Peyer's patch (tissue), 4 donors: ENCODE measurements at regions not wholly inside any gene's neighbourhood (a gene's known extent, or its start where the extent isn't known, plus 50 kb on each side); places are given as distances from the start of the nearest gene placed in this dataset.

Source experiments
- DNase-seq, 3 donors: peaks; one replicate each; pipeline ENCODE4 v3.0.0-alpha.2; 2017 to 2019
- H3K27ac ChIP-seq, 4 donors: fragments of 200-600 bp; sonication (generic); one replicate each; pipeline ENCODE4 v1.5.1; 2016 to 2019
- H3K27me3 ChIP-seq, 2 donors: fragments of 200-600 bp; sonication (generic); one replicate each; pipeline ENCODE4 v1.5.1; 2019
- H3K36me3 ChIP-seq, 3 donors: fragments of 200-600 bp; sonication (generic); one replicate each; pipeline ENCODE4 v1.5.1; 2016 to 2019
- H3K4me1 ChIP-seq, 4 donors: fragments of 200-600 bp; sonication (generic); one replicate each; pipeline ENCODE4 v1.5.1; 2016 to 2019
- H3K4me3 ChIP-seq, 4 donors: fragments of 200-600 bp; sonication (generic); 1 replicate in 3 of 4; 2 replicates in 1 of 4; pipeline ENCODE4 v1.5.1; 2016 to 2019; ENCODE audit warnings: mild to moderate bottlenecking in 1 of 4
- H3K9me3 ChIP-seq, 4 donors: fragments of 200-600 bp; sonication (generic); one replicate each; pipeline ENCODE4 v1.5.1; 2016 to 2019; ENCODE audit warnings: mild to moderate bottlenecking in 1 of 4
- POLR2A ChIP-seq, 2 donors: fragments of 450-650 bp; IDR thresholded peaks; one replicate each; pipeline ENCODE4 v1.5.1; 2017; ENCODE audit warnings: antibody characterized with exemption in 2 of 2, mild to moderate bottlenecking in 2 of 2, moderate library complexity in 2 of 2
- TF ChIP-seq, protein P1 (sequence below), 6 experiments: fragments of 450-650 bp in 4 of 6; fragments of 200-600 bp in 2 of 6; sonication (generic) in 1 of 6; IDR thresholded peaks; one replicate each; pipeline ENCODE4 v1.5.1; 2017 to 2019; ENCODE audit warnings: antibody characterized with exemption in 6 of 6, mild to moderate bottlenecking in 3 of 6, moderate library complexity in 1 of 6

DNA sequence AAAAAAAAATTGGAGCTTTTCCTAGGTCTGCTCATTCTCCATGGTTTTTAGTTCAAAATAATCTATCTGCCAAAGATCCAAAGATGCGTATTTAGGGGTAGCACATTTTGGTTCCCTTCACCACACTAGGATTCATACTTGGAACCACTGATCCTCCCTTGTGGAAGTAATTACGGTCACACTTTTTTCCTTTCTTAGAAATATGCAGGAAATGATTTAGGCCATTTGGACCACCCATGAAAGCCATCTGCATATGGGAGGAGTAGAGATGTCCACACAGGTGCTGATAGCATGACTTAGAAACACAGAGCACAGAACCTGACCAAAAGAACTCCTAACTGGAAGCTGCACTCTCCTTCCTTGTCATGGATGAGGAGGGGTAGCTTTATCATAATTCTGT lies 105.9 kb upstream of the RAI14 start:
- no peaks in the 10 kb centered on the region for H3K9me3 ChIP-seq
- no peak overlapping the region for H3K4me3 ChIP-seq
- no peak overlapping the region for H3K27ac ChIP-seq
- no peaks in the 10 kb centered on the region for H3K36me3 ChIP-seq
- no peak for DNase-seq
- peaks cover 0 to 3% (median under 1%) of the 10 kb centered on the region in 4 donors for H3K4me1 ChIP-seq
- TF ChIP-seq POLR2A (IDR thresholded peaks at IDR 0.05): no peak
- TF ChIP-seq, protein P1, sequence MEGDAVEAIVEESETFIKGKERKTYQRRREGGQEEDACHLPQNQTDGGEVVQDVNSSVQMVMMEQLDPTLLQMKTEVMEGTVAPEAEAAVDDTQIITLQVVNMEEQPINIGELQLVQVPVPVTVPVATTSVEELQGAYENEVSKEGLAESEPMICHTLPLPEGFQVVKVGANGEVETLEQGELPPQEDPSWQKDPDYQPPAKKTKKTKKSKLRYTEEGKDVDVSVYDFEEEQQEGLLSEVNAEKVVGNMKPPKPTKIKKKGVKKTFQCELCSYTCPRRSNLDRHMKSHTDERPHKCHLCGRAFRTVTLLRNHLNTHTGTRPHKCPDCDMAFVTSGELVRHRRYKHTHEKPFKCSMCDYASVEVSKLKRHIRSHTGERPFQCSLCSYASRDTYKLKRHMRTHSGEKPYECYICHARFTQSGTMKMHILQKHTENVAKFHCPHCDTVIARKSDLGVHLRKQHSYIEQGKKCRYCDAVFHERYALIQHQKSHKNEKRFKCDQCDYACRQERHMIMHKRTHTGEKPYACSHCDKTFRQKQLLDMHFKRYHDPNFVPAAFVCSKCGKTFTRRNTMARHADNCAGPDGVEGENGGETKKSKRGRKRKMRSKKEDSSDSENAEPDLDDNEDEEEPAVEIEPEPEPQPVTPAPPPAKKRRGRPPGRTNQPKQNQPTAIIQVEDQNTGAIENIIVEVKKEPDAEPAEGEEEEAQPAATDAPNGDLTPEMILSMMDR (IDR thresholded peaks at IDR 0.05): no peak
- no peaks in the 10 kb centered on the region for H3K27me3 ChIP-seq

DNA sequence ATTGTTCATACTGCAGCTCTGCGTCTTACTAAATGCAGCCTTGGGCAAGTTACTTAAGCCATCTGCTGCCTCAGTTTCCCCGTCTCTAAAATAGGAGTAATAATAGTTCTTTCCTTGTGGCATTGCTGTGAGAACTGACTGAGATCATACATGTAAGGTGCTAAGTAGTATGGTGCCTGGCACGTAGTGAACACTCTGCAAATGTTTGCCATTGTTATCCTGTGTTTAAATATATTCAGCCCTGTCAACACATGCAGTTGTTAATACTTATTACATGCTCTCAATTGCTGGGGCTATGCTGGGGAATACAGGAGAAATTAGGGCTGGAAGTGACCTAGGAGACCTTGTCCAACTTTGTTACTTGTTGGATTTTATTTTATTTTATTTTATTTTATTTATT lies 105.2 kb upstream of the RAI14 start:
- H3K4me1 ChIP-seq: peaks cover 0 to 10% (median 1%) of the 10 kb centered on the region in 4 donors
- no peak for DNase-seq
- no peak overlapping the region for H3K4me3 ChIP-seq
- H3K9me3 ChIP-seq: no peaks in the 10 kb centered on the region
- H3K27me3 ChIP-seq: no peaks in the 10 kb centered on the region
- H3K36me3 ChIP-seq: no peaks in the 10 kb centered on the region
- no peak overlapping the region for H3K27ac ChIP-seq
- TF ChIP-seq POLR2A (IDR thresholded peaks at IDR 0.05): no peak
- TF ChIP-seq, protein P1 (IDR thresholded peaks at IDR 0.05): no peak

DNA sequence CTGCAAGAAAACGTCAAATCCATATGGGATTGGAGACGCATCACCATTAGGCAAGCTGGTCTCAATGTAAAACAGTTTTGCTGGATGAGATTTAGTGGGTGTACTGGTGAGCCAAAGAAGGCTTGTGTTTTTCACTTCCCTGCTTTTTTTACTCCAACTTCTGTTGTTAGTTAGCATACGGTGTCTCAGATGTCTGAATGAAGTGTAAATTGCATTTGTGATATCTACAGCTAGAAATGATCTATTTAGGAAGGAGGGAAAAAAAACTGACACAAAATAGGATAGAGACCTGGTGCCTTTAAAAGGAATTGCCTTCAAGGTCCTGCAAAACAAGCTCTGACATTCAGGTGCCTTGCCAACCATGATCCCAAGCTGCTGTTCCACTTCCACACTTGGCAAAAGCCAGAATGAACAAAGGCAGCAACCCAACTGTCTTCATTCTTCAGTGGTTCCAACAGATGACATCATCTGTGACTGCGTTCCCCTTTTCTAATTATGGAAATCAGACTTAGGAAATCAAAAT lies 104.2 kb upstream of the RAI14 start:
- no peak for DNase-seq
- Histone ChIP-seq H3K4me1 (peaks cover 0 to 15% (median 1%) of the 10 kb centered on the region in 4 donors), H3K27me3 (no peaks in the 10 kb centered on the region), H3K27ac (no peak overlapping the region), H3K4me3 (no peak overlapping the region), H3K9me3 (no peaks in the 10 kb centered on the region), H3K36me3 (no peaks in the 10 kb centered on the region)
- no peak for TF ChIP-seq POLR2A (IDR thresholded peaks at IDR 0.05)
- TF ChIP-seq, protein P1 (IDR thresholded peaks at IDR 0.05): no peak

- H3K27ac ChIP-seq: no peak overlapping the region
- no peak for TF ChIP-seq POLR2A (IDR thresholded peaks at IDR 0.05)
- TF ChIP-seq, protein P1 (IDR thresholded peaks at IDR 0.05): no peak
Measured at GRCh38 chr5:34552686-34553085, 103.4 kb upstream of the RAI14 start.

DNA sequence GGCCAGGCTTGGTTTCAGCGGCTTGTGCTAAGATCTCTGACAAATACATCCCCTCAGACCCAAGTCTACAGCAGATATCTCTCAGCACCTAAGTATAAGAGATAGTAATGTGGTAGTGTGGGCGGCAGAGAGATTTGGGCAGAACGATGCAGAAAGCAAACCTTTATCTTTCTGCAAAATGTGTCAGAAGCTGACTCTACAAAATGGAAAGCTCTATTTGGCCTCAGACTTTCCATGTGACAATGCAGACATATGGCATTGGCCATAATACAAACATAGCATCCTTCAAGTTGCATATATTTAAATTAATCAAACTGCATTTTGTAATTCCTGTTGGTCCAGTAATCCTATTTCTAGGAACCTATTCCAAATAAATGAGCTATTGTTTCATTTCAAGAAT lies 102.5 kb upstream of the RAI14 start:
- TF ChIP-seq POLR2A (IDR thresholded peaks at IDR 0.05): no peak
- TF ChIP-seq, protein P1 (IDR thresholded peaks at IDR 0.05): no peak

More at GRCh38 chr5:34552686-34553085, 103.4 kb upstream of the RAI14 start:
- Histone ChIP-seq H3K4me1 (peaks cover 0 to 16% (median 1%) of the 10 kb centered on the region in 4 donors), H3K9me3 (no peaks in the 10 kb centered on the region), H3K27me3 (no peaks in the 10 kb centered on the region), H3K4me3 (no peak overlapping the region), H3K36me3 (no peaks in the 10 kb centered on the region)
- DNase-seq: no peak

DNA sequence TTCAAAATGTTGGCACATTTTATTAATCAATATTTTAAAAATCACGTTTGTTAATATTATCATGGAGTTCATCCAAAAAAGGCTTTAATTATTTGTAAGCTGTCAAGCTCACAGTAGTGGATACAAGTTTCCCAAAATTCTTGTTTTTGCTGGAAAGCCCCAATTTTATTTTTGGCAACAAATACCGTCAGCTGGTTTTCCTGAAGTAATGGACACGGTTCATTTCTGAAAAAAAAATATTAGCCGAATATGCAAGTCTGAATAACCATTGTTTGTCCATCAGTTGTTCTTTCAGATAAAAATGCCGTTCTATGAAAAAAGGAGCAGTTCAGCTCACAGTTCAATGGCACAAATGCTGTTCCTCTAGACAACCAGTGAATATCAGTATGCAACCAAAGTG lies 101.5 kb upstream of the RAI14 start:
- no peak overlapping the region for H3K4me3 ChIP-seq
- H3K36me3 ChIP-seq: no peaks in the 10 kb centered on the region
- TF ChIP-seq, protein P1 (IDR thresholded peaks at IDR 0.05): no peak
- no peak for TF ChIP-seq POLR2A (IDR thresholded peaks at IDR 0.05)
- peaks cover 0 to 16% (median 1%) of the 10 kb centered on the region in 4 donors for H3K4me1 ChIP-seq
- DNase-seq: no peak
- H3K27me3 ChIP-seq: no peaks in the 10 kb centered on the region
- H3K27ac ChIP-seq: no peak overlapping the region
- no peaks in the 10 kb centered on the region for H3K9me3 ChIP-seq

More for the DNA sequence above, 102.5 kb upstream of the RAI14 start:
- no peaks in the 10 kb centered on the region for H3K27me3 ChIP-seq
- no peaks in the 10 kb centered on the region for H3K36me3 ChIP-seq
- H3K9me3 ChIP-seq: no peaks in the 10 kb centered on the region
- no peak overlapping the region for H3K27ac ChIP-seq
- peaks cover 0 to 16% (median 1%) of the 10 kb centered on the region in 4 donors for H3K4me1 ChIP-seq
- DNase-seq: no peak
- no peak overlapping the region for H3K4me3 ChIP-seq
